RKO (cell line): ENCODE measurements at regions not wholly inside any gene's neighbourhood (a gene's known extent, or its start where the extent isn't known, plus 50 kb on each side); places are given as distances from the start of the nearest gene placed in this dataset.

ENCODE experiments used
- DNase-seq: peaks from one replicate; pipeline ENCODE4 v3.0.0-alpha.2; 2016; ENCODE audit warnings: low spot score

DNA sequence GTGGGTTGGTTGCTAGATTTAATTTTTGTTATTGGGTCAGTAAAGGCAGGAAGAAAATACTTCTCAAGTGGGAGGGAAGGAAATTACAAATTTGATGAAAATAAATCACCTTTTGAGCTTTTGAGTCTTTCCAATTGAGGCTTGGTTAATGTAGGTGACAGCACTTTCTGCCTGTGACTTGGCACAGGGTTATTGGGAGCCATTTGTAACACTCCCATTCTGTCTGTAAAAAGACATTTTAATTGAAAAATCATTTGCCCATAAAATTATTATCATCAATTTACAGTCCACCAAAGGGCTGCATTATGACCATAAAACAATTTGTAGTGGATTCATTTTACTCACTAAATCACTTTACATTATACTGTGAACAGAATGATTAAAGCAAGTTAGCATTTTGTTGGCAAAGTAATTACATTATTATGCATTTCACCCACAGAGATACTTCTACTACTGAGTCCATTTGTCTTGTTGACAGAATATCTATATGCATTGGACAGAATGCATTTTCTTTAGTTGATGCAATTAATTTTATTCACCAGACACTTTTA lies 974.6 kb downstream of the UQCRFS1 start:
- DNase-seq = no peak

- no peak for DNase-seq
Observed at GRCh38 chr19:28235606-28236125, 977.3 kb downstream of the UQCRFS1 start.

- no peak for DNase-seq
Observed at GRCh38 chr19:28234637-28235036, 978.3 kb downstream of the UQCRFS1 start.

- no peak for DNase-seq
Observed at GRCh38 chr19:28228854-28229253, 984.1 kb downstream of the UQCRFS1 start.

DNA sequence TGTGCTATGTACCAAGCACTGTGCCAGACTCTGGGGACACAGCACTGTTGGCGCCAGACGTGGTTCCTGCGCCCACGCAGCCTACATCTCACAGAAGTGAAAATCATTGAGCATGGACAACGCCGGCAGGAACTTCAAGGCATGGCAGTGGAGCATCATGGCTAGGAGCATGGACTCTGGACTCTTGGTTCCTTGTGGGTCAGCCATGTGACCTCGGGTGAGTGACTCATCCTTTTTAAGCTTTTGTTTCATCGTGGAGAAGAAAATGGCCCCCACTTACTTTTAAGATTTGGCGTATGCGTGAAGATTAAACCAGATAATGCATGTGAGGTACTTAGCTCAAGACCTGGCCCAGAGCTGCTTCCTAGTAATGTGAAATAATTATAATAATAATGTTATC lies 988.5 kb downstream of the UQCRFS1 start:
- no peak for DNase-seq

DNA sequence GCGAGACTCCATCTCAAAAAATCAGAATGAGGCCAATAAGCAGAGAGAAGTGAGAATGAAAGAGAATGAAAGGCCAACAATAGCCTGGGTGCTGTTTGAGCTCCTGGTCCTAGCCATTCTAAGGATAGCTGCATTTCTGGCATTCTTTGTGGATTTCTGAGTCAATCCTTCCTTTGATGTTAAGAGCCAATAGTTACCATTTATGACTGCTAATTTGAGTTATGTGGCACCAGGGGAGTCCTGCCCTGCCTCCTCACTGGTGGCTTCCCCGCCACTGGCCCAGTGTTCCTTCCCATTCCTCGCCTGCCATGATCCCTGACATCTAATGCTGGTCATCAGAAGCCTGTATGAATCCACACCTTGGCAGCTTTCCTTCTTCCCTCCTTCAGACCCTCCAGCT lies 991.2 kb downstream of the UQCRFS1 start:
- no peak for DNase-seq

DNA sequence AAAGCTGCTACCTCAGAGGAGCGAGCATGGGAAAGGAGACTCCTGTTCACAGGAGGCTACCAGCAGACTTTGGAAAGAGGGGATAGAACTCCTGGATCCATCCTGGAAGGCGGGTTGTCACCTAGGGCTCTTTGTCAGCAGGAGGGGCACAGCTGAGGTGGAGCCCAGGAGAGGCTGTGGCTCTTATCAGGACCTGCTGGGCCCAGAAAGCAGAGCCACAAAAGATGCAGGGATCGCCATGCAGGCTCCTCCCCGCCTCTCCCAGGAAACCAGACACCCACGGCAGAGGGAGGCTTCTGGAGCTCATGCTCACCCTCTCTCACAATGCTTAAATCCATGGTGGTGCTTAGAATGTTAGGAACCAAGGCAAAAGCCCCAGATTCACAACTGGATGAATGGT lies 994.2 kb downstream of the UQCRFS1 start:
- no peak for DNase-seq

DNA sequence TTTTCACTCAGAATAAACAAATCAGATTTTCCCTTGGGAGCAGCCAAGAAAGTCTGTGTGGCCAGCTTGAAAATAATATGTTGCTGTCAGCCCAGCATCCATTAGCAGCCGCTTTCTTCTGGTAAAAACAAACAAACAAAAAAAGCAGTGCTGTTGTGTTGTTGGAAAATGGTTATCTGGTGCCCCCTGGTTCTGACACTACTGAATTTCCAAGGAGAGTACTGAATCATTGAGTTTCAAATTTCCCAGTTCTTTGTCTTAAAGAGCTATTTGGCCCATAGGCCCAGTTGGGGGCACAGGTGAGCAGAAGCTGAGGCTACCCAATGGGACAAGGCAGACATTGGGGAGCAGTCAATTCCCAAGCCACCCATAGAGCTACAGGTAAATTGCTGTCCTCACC lies 995.9 kb downstream of the UQCRFS1 start:
- peak; percentile 3 for DNase-seq

DNA sequence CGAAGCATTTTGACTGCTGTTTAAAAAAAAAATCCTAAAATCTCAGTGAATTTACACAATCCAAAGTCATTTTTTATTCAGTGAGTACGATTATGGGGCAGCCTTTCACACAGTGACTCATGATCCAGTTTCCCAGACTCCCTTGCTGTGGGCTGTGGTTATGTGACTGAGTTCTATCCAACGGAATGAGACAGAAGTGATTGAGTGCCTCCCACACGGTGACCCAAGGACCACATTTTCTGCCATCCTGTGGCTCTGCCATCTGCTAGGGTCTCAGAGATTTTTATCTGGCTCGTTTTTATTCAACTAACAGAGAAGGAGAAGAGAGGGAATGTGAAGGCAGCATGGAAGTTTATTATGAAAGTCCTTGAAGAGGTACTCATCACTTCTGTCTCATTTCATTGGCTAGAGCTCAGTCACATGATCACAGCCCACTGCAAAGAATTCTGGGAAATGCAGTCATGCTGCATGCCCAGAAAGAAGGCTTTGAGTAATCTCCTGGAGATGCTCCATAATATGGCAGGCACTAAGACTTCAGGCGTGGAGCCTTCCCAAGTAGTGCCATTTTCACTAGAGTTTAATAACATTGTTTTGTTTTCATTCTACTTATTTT lies 999.4 kb downstream of the UQCRFS1 start:
- peak; percentile 65 for DNase-seq

DNA sequence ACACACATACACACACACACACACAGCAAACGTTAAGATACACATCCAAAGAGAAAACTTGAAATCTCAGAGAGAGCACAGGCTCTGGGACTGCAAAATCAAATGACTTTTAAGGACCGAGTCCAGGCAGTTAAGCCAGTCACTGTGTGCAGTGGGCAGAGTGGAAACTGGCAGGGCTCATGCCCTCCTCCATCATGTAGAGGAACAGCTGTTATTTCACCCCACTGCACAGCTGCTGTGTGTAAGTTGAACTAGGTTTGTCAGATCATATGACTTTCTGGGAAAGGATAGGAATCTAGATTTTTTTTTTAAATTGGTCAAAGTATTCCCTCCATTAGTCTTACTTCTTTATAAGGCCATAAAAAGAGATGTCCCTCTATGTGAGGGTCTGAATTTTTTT lies 1002.1 kb downstream of the UQCRFS1 start:
- no peak for DNase-seq

DNA sequence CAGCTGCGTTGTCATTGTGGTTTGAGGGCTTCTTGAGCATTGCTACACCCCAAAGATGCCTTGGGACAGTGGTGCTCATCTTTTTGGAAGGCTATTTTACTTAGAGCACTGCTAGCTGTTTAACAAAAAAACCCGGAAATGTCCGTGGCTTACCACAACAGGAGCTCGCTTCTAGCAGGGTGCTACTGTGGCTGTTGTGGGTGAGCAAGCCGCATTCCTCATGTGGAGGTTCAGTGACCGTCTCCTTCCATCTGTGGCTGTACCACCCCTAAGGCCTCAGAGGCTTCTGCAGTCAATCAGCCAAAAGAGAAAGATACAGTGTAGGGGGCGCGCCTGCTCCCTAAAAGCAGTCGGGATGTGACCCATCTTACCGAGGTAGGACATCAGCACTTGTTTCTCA lies 1004.2 kb downstream of the UQCRFS1 start:
- DNase-seq = no peak

- no peak for DNase-seq
Observed at GRCh38 chr19:28207244-28207643, 1005.7 kb downstream of the UQCRFS1 start.

DNA sequence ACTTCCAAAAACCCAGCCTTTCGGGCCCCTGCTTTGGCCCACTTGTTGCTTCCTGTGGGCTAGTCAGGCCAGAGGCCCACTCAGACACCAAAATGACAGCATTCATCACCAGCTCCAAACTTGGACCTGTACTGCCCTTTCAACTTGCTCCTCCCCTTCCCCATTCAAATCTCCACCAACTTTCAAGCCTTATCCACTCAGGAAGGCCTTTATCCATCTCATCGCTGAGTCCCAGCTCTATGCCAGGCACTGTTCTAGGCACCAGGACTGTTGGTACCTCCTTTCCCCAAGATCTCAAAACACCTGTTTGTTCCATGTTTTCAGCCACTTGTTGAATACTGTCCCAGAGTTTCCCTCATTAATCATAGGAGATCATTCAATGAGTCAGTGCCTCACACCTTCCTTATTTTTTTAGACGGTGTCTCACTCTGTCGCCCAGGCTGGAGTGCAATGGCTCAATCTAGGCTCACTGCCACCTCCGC lies 1011.4 kb downstream of the UQCRFS1 start:
- DNase-seq = no peak

GRCh38 chr19:28199323-28199722 lies 1013.6 kb downstream of the UQCRFS1 start:
- DNase-seq = no peak

DNA sequence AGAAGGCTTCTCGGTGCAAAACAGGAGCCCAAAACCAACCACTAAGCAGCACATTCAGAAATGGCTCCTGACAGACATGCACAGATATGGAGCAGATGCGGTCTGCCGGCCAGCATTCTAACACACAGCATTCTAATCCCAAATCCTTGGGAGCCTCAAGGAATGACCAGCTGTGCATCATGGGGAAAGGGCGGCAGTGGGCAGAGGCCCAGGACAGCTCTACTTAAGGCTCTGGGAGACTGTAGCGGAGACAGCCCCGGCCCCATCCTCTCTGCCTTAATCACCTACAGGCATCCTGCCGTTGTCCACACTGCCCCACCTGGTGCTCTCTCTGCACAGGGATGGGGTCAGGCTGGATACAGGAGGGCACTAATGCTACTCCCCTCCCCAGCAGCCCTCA lies 1016.0 kb downstream of the UQCRFS1 start:
- DNase-seq = no peak

DNA sequence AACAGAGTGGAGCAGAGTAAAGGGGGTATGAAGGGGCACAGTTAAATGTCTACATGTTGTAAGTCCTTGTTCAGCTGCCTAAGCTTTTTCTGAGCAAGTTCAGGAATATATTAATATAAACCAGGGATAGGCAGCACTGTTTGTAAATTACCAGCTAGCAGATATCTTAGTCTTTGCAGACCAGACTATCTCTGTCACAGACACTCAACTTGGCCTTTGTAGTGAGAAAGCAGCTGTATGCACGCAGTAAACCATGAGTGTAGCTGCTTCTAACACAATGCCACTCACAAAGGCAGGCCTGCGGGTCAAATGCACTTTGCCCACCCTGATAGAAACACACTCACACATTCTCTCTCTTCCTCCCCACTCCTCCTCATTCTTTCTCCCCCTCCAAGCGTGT lies 1016.9 kb downstream of the UQCRFS1 start:
- no peak for DNase-seq

DNA sequence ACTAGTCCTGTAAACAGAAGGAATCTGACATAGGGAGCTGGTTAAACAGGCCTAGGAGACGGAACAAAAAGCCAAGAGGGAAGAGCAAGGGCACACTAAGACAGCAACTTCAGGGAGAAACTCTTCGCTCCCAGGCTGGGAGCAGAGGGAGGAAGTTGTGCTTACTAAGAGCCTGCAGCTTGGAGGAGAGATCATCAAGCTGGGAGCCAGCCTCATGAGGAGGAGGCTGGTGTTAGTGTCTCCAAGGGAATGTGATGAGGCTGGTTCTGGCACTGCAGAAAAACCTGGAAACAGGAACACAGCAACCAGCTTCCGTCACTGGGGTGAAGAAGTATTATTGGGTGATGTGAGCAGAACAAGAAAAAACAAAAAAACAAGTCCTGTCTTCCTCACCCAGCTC lies 1027.3 kb downstream of the UQCRFS1 start:
- DNase-seq = no peak

- DNase-seq = peak; percentile 5
Observed at GRCh38 chr19:28184997-28185396, 1028.0 kb downstream of the UQCRFS1 start.

- no peak for DNase-seq
Observed at GRCh38 chr19:28176193-28176592, 1036.8 kb downstream of the UQCRFS1 start.

- no peak for DNase-seq
Observed at GRCh38 chr19:28171983-28172382, 1041.0 kb downstream of the UQCRFS1 start.

DNA sequence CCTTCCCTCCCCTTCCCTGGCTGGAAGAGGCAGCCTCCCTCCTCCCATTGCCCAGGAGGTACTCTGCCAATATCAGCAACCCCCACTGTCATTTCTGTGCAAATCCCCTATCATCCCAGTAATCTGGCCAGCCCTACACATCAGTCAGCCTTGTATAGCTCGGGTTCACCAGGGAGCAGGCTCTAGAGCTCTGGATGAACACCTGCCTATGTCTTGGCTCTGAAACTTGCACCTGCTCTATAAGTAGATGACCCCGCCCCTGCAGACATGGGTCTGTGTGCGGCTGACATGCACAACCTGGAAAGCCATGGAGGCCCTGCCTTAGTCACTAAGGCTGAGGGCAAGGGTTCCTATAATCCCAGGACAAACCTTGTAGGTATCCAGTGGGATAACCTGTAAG lies 1042.9 kb downstream of the UQCRFS1 start:
- DNase-seq = no peak

DNA sequence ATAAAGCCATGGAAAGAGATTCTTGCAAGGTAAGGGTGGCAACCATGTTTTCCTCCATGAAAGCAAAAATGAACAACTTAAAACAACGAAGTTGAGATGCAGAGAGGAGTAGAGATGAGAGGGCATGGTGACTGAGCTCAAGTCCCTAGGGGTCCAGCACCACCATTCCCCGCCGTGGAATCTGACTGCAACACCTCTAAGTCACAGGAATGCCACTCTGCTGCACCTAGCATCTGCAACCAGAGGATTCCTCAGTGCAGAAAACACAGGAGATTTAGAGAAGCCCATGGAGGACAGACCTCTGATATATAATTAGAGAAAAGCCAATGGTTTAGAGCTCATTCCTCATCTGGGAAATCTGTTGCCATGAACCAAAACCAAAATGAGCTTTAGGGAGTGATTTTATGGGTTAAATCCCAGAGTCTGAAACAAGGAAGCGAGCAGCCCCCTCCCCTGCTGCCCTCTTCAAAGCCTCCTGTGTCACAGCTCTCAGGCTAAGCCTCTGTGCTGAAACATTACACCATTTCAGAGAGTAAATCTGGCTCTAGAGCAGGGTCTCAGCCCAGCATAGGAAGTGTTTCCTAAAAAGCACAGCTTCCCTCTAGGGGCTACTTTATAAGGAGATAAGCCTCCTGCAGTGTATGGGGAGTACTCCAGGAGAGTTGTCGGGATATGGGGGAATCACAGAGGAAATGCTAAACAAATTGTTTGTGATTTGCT lies 1043.6 kb downstream of the UQCRFS1 start:
- DNase-seq = no peak

DNA sequence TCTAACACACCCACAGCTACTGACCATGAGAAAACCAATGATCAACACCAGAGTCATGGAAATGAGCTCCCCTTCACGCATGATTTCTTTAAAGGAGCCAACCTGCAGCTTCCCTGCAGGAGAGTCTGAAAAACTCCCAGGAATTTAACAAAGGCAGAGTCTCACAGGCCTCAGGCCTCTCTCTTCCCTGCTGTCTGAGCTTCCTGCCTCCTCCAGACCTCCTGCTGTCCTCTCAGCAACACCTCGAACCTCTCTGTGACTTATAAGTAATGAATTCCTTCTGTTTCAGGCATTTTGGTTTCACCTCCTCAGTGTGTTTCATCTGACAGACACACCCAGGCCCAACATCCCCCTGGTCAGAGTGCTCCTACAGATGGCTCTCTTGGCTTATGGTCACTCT lies 1044.4 kb downstream of the UQCRFS1 start:
- DNase-seq = no peak
